Midbrain (tissue), 1 donor: ENCODE measurements at regions not wholly inside any gene's neighbourhood (a gene's known extent, or its start where the extent isn't known, plus 50 kb on each side); places are given as distances from the start of the nearest gene placed in this dataset.

Experiments used
- DNase-seq: peaks from one replicate; lab custom pipeline; 2025; lab: John Stamatoyannopoulos, UW

- DNase-seq, result no peak
Observed at GRCh38 chr3:3629911-3630310, 169.3 kb upstream of the LRRN1 start.

- DNase-seq, result no peak
Observed at GRCh38 chr3:3628676-3629328, 170.4 kb upstream of the LRRN1 start.

GRCh38 chr3:3627114-3627513, 172.1 kb upstream of the LRRN1 start:
- DNase-seq, result no peak

GRCh38 chr3:3625544-3626271, 173.5 kb upstream of the LRRN1 start:
- DNase-seq, result no peak

GRCh38 chr3:3619815-3620214, 179.4 kb upstream of the LRRN1 start:
- no peak for DNase-seq

- no peak for DNase-seq
Observed at GRCh38 chr3:3618623-3619022, 180.6 kb upstream of the LRRN1 start.

GRCh38 chr3:3615533-3615932, 183.7 kb upstream of the LRRN1 start:
- DNase-seq, result no peak

- DNase-seq, result no peak
Observed at GRCh38 chr3:3610581-3611298, 188.5 kb upstream of the LRRN1 start.

- DNase-seq, result no peak
Observed at GRCh38 chr3:3606321-3606720, 192.9 kb upstream of the LRRN1 start.

- no peak for DNase-seq
Observed at GRCh38 chr3:3605226-3605625, 194.0 kb upstream of the LRRN1 start.

GRCh38 chr3:3603351-3603750, 195.9 kb upstream of the LRRN1 start:
- DNase-seq, result no peak

- DNase-seq, result no peak
Observed at GRCh38 chr3:3600665-3601340, 198.4 kb upstream of the LRRN1 start.

GRCh38 chr3:3599016-3599415, 200.2 kb upstream of the LRRN1 start:
- DNase-seq, result no peak

- DNase-seq, result no peak
Observed at GRCh38 chr3:3594986-3595385, 204.2 kb upstream of the LRRN1 start.

GRCh38 chr3:3589715-3590130, 209.5 kb upstream of the LRRN1 start:
- no peak for DNase-seq

GRCh38 chr3:3587647-3587972, 211.6 kb upstream of the LRRN1 start:
- no peak for DNase-seq

- DNase-seq, result no peak
Observed at GRCh38 chr3:3586843-3587646, 212.2 kb upstream of the LRRN1 start.

GRCh38 chr3:3586336-3586735, 212.9 kb upstream of the LRRN1 start:
- no peak for DNase-seq

- DNase-seq, result no peak
Observed at GRCh38 chr3:3579658-3580057, 219.6 kb upstream of the LRRN1 start.

GRCh38 chr3:3578718-3579117, 220.5 kb upstream of the LRRN1 start:
- DNase-seq, result no peak

GRCh38 chr3:3577823-3578222, 221.4 kb upstream of the LRRN1 start:
- no peak for DNase-seq

GRCh38 chr3:3573341-3573740, 225.9 kb upstream of the LRRN1 start:
- no peak for DNase-seq
